Liver (tissue), 8 donors: ENCODE measurements at regions not wholly inside any gene's neighbourhood (a gene's known extent, or its start where the extent isn't known, plus 50 kb on each side); places are given as distances from the start of the nearest gene placed in this dataset.

ENCODE experiments used
- DNase-seq: peaks from one replicate; pipeline ENCODE4 v3.0.0-alpha.2; 2017; ENCODE audit warnings: low spot score
- H3K27ac ChIP-seq, 2 donors: one replicate each; pipeline ENCODE4 v1.7.0; 2013; ENCODE audit warnings: inconsistent platforms in 2 of 2, low read length in 2 of 2, control low read depth in 1 of 2, low read depth in 1 of 2, mild to moderate bottlenecking in 1 of 2
- H3K27me3 ChIP-seq, 4 donors: one replicate each; pipeline versions ENCODE4 v1.6.1 to v1.7.0; 2013; ENCODE audit warnings: low read length in 3 of 4, inconsistent platforms in 1 of 4, mild to moderate bottlenecking in 1 of 4, moderate library complexity in 1 of 4; ENCODE audit not compliant: control insufficient read depth in 4 of 4, insufficient read depth in 4 of 4
- H3K36me3 ChIP-seq, 4 donors: one replicate each; pipeline versions ENCODE4 v1.6.1 to v1.7.0; 2013; ENCODE audit warnings: low read length in 3 of 4, mild to moderate bottlenecking in 3 of 4, low read depth in 1 of 4, moderate library complexity in 1 of 4; ENCODE audit not compliant: control insufficient read depth in 4 of 4, insufficient read depth in 3 of 4
- H3K4me1 ChIP-seq, 4 donors: one replicate each; pipeline versions ENCODE4 v1.6.1 to v1.7.0; 2013; ENCODE audit warnings: low read length in 3 of 4, mild to moderate bottlenecking in 3 of 4, moderate library complexity in 1 of 4; ENCODE audit not compliant: control insufficient read depth in 4 of 4, insufficient read depth in 4 of 4
- H3K4me3 ChIP-seq, 3 donors: one replicate each; pipeline versions ENCODE4 v1.6.1 to v1.7.0; 2013; ENCODE audit warnings: low read length in 3 of 3, control low read depth in 1 of 3, low read depth in 1 of 3, mild to moderate bottlenecking in 1 of 3
- H3K9ac ChIP-seq, 2 donors: one replicate each; pipeline ENCODE4 v1.7.0; 2013; ENCODE audit warnings: low read length in 2 of 2, mild to moderate bottlenecking in 2 of 2, moderate library complexity in 2 of 2, control low read depth in 1 of 2, low read depth in 1 of 2
- H3K9me3 ChIP-seq, 4 donors: one replicate each; pipeline versions ENCODE4 v1.6.1 to v1.7.0; 2013; ENCODE audit warnings: low read length in 3 of 4; ENCODE audit not compliant: control insufficient read depth in 4 of 4
- CTCF ChIP-seq: fragments of 150-350 bp; IDR thresholded peaks from 2 replicates; pipeline ENCODE4 v1.5.1; 2017; ENCODE audit warnings: improper control_type of control experiment, low read depth, low read length; ENCODE audit not compliant: missing input control
- FOXA1 ChIP-seq: IDR thresholded peaks from 2 replicates; pipeline ENCODE4 v1.6.1; 2016; ENCODE audit warnings: antibody characterized with exemption
- FOXA2 ChIP-seq: IDR thresholded peaks from 2 replicates; pipeline ENCODE4 v1.6.1; 2016; ENCODE audit warnings: antibody characterized with exemption
- GABPA ChIP-seq, 2 donors: IDR thresholded peaks in 1 of 2; conservative IDR thresholded peaks in 1 of 2; 2 replicates each; pipeline ENCODE4 v1.6.1; 2016; ENCODE audit warnings: antibody characterized with exemption in 2 of 2, mild to moderate bottlenecking in 1 of 2, moderate library complexity in 1 of 2
- HNF4G ChIP-seq: IDR thresholded peaks from 2 replicates; pipeline ENCODE4 v1.6.1; 2016; ENCODE audit warnings: antibody characterized with exemption
- JUND ChIP-seq, 2 donors: IDR thresholded peaks; 2 replicates each; pipeline ENCODE4 v1.6.1; 2016; ENCODE audit warnings: antibody characterized with exemption in 2 of 2
- RAD21 ChIP-seq, 2 donors: IDR thresholded peaks; 2 replicates each; pipeline ENCODE4 v1.6.1; 2016; ENCODE audit warnings: antibody characterized with exemption in 2 of 2, mild to moderate bottlenecking in 2 of 2
- RXRA ChIP-seq, 2 donors: IDR thresholded peaks; 2 replicates each; pipeline ENCODE4 v1.6.1; 2017 to 2018; ENCODE audit warnings: antibody characterized with exemption in 2 of 2, mild to moderate bottlenecking in 1 of 2
- TAF1 ChIP-seq: conservative IDR thresholded peaks from 2 replicates; pipeline ENCODE4 v1.6.1; 2016; ENCODE audit warnings: antibody characterized with exemption, mild to moderate bottlenecking
- YY1 ChIP-seq: IDR thresholded peaks from 2 replicates; pipeline ENCODE4 v1.6.1; 2016; ENCODE audit warnings: antibody characterized with exemption, mild to moderate bottlenecking
- WGBS: extraction: QIAGEN DNeasy Blood & Tissue Kit; methylation state at CpG from one replicate; pipeline ENCODE4 v1.1.7; 2013; 5-methylcytosine and 5-hydroxymethylcytosine counted together
- TF ChIP-seq, protein P1 (sequence below): IDR thresholded peaks from 2 replicates; pipeline ENCODE4 v1.6.1; 2016; ENCODE audit warnings: antibody characterized with exemption
- TF ChIP-seq, protein P2 (sequence below): IDR thresholded peaks from 2 replicates; pipeline ENCODE4 v1.6.1; 2016; ENCODE audit warnings: antibody characterized with exemption
- donor health status: healthy.
- donor health status: healthy.
- donor health status: healthy.
- donor health status: healthy.
- donor health status: healthy.

DNA sequence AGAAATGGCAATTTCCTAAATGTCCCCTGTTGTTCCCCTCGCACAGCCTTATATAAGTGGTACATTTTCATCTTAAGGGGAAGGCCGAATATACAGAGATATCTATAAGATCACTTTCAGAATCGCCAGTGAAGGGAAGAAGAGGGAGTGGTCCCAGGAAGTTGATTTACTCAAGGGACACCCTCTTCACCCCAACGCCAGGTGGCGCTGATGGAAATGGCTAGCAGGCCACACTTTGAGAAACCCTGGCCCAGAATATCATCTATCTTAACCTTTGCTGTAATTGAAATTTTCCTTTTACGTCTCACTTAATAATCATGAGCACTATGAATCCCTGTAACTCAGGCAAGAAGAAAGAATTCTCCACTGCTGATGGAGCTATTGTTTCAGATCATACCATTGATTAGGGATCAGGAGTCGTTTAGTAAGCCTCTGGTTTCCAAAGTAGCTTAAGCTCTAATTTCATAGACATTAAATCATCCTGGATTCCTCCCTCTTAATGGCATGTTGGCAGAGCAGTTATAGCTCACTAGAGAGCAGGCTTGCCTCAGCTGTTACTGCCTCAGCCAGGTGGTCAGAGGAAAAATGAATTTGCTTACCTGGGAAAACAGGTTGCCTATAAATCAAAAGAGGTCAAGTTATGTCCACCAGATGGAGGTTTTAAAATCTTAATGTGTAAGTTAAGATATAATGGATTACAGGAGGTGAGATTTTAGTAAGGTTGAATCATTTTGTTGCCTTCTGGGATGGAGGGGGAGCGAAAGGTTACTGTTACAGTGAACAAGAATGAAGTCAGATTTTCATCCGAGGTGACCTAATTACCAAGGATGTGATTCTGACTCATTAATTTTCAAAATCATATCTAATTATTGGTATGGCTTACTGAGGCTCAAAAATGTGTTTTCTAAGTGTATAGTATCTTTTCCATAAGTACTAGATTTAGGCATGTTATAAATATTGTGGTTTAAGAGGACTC lies 941.2 kb upstream of the TENM3 start:
- Histone ChIP-seq H3K36me3 (no peaks in the 10 kb centered on the region), H3K4me1 (no peaks in the 10 kb centered on the region), H3K9me3 (no peaks in the 10 kb centered on the region), H3K9ac (no peak overlapping the region), H3K27ac (no peak overlapping the region), H3K4me3 (no peak overlapping the region), H3K27me3 (peaks cover 0 to 1% (median 0%) of the 10 kb centered on the region in 4 donors)
- 38% methylated on average over 9 of the region's 9 CpGs for WGBS
- DNase-seq = peak; percentile 37
- TF ChIP-seq CTCF = peak; percentile 57
- TF ChIP-seq RAD21 (IDR thresholded peaks at IDR 0.05) = peak; percentile 66 to 72
- no peak for TF ChIP-seq HNF4G

GRCh38 chr4:181307824-181308223 lies 935.4 kb upstream of the TENM3 start:
- WGBS = 27% methylated on average over 2 of the region's 2 CpGs
- no peaks in the 10 kb centered on the region for H3K9me3 ChIP-seq
- no peak for TF ChIP-seq YY1
- no peak for TF ChIP-seq FOXA2
- TF ChIP-seq FOXA1 = no peak
- no peak for TF ChIP-seq TAF1
- TF ChIP-seq RAD21 (IDR thresholded peaks at IDR 0.05) = no peak
- TF ChIP-seq CTCF = no peak
- no peak for TF ChIP-seq GABPA (IDR thresholded peaks at IDR 0.05 in 1 of 2, conservative IDR thresholded peaks at IDR 0.05 in 1 of 2)
- TF ChIP-seq, protein P1, sequence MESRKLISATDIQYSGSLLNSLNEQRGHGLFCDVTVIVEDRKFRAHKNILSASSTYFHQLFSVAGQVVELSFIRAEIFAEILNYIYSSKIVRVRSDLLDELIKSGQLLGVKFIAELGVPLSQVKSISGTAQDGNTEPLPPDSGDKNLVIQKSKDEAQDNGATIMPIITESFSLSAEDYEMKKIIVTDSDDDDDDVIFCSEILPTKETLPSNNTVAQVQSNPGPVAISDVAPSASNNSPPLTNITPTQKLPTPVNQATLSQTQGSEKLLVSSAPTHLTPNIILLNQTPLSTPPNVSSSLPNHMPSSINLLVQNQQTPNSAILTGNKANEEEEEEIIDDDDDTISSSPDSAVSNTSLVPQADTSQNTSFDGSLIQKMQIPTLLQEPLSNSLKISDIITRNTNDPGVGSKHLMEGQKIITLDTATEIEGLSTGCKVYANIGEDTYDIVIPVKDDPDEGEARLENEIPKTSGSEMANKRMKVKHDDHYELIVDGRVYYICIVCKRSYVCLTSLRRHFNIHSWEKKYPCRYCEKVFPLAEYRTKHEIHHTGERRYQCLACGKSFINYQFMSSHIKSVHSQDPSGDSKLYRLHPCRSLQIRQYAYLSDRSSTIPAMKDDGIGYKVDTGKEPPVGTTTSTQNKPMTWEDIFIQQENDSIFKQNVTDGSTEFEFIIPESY = no peak
- TF ChIP-seq, protein P2, sequence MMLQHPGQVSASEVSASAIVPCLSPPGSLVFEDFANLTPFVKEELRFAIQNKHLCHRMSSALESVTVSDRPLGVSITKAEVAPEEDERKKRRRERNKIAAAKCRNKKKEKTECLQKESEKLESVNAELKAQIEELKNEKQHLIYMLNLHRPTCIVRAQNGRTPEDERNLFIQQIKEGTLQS = no peak
- TF ChIP-seq JUND (IDR thresholded peaks at IDR 0.05) = no peak
- no peak for TF ChIP-seq RXRA (IDR thresholded peaks at IDR 0.05)
- TF ChIP-seq HNF4G = no peak
- H3K4me1 ChIP-seq = no peaks in the 10 kb centered on the region
- no peak for DNase-seq
- H3K27me3 ChIP-seq = peaks cover 0 to 4% (median 0%) of the 10 kb centered on the region in 4 donors
- H3K36me3 ChIP-seq = no peaks in the 10 kb centered on the region
- no peak overlapping the region for H3K4me3 ChIP-seq
- H3K27ac ChIP-seq = no peak overlapping the region
- no peak overlapping the region for H3K9ac ChIP-seq
